Adipocyte (in vitro differentiated cells): ENCODE measurements at regions not wholly inside any gene's neighbourhood (a gene's known extent, or its start where the extent isn't known, plus 50 kb on each side); places are given as distances from the start of the nearest gene placed in this dataset.

ENCODE experiments used
- DNase-seq: peaks from one replicate; pipeline ENCODE4 v3.0.0-alpha.2; 2015; ENCODE audit warnings: low read depth
- H3K27me3 ChIP-seq: replicated peaks from 2 replicates; pipeline ENCODE4 v1.7.0; 2013; ENCODE audit warnings: mild to moderate bottlenecking, low read length, moderate library complexity; ENCODE audit not compliant: control insufficient read depth, insufficient read depth
- H3K36me3 ChIP-seq: 2 replicates; pipeline ENCODE4 v1.7.0; 2013; ENCODE audit warnings: low read length, mild to moderate bottlenecking, moderate library complexity; ENCODE audit not compliant: control insufficient read depth, insufficient read depth, severe bottlenecking
- H3K4me1 ChIP-seq: 2 replicates; pipeline ENCODE4 v1.7.0; 2013; ENCODE audit warnings: mild to moderate bottlenecking, low read length, moderate library complexity; ENCODE audit not compliant: control insufficient read depth, insufficient read depth
- H3K4me3 ChIP-seq: 2 replicates; pipeline ENCODE4 v1.7.0; 2013; ENCODE audit warnings: mild to moderate bottlenecking, low read length, moderate library complexity
- H3K9ac ChIP-seq: 2 replicates; pipeline ENCODE4 v1.7.0; 2013; ENCODE audit warnings: mild to moderate bottlenecking, low read length, moderate library complexity
- H3K9me3 ChIP-seq: 2 replicates; pipeline ENCODE4 v1.7.0; 2013; ENCODE audit warnings: mild to moderate bottlenecking, low read length, moderate library complexity; ENCODE audit not compliant: control insufficient read depth

GRCh38 chr17:79185671-79186070 is 111.0 kb downstream of the ENGASE start:
- no peak for DNase-seq
- no peak overlapping the region for H3K9ac ChIP-seq
- H3K27me3 ChIP-seq: peaks cover 70% of the 10 kb centered on the region

GRCh38 chr17:79184219-79184618 is 109.6 kb downstream of the ENGASE start:
- Histone ChIP-seq H3K9me3 (no peaks in the 10 kb centered on the region), H3K4me3 (no peak overlapping the region), H3K36me3 (no peaks in the 10 kb centered on the region), H3K27me3 (peaks cover 71% of the 10 kb centered on the region), H3K9ac (no peak overlapping the region), H3K4me1 (no peaks in the 10 kb centered on the region)
- DNase-seq: no peak

More at GRCh38 chr17:79185671-79186070, 111.0 kb downstream of the ENGASE start:
- Histone ChIP-seq H3K4me3 (no peak overlapping the region), H3K9me3 (no peaks in the 10 kb centered on the region), H3K4me1 (no peaks in the 10 kb centered on the region), H3K36me3 (no peaks in the 10 kb centered on the region)

GRCh38 chr17:79183293-79184158 is 108.9 kb downstream of the ENGASE start:
- DNase-seq: peak; percentile 9
- no peak overlapping the region for H3K9ac ChIP-seq
- peak overlapping the region; percentile 23 for H3K4me3 ChIP-seq
- peaks cover 71% of the 10 kb centered on the region for H3K27me3 ChIP-seq
- H3K36me3 ChIP-seq: no peaks in the 10 kb centered on the region
- H3K9me3 ChIP-seq: no peaks in the 10 kb centered on the region
- no peaks in the 10 kb centered on the region for H3K4me1 ChIP-seq

- DNase-seq: no peak
- no peaks in the 10 kb centered on the region for H3K4me1 ChIP-seq
- peaks cover 76% of the 10 kb centered on the region for H3K27me3 ChIP-seq
- no peaks in the 10 kb centered on the region for H3K36me3 ChIP-seq
- H3K9ac ChIP-seq: no peak overlapping the region
- H3K9me3 ChIP-seq: no peaks in the 10 kb centered on the region
- H3K4me3 ChIP-seq: no peak overlapping the region
Measured at GRCh38 chr17:79183043-79183292, 108.3 kb downstream of the ENGASE start.

- no peak overlapping the region for H3K4me3 ChIP-seq
- DNase-seq: no peak
- peaks cover 75% of the 10 kb centered on the region for H3K27me3 ChIP-seq
Measured at GRCh38 chr17:79182176-79183042, 107.8 kb downstream of the ENGASE start.

GRCh38 chr17:79180358-79181005 is 105.9 kb downstream of the ENGASE start:
- DNase-seq: no peak
- H3K9me3 ChIP-seq: no peaks in the 10 kb centered on the region
- H3K9ac ChIP-seq: no peak overlapping the region
- H3K27me3 ChIP-seq: peaks cover 70% of the 10 kb centered on the region
- H3K4me3 ChIP-seq: no peak overlapping the region
- H3K36me3 ChIP-seq: no peaks in the 10 kb centered on the region
- no peaks in the 10 kb centered on the region for H3K4me1 ChIP-seq

More at GRCh38 chr17:79182176-79183042, 107.8 kb downstream of the ENGASE start:
- Histone ChIP-seq H3K9me3 (no peaks in the 10 kb centered on the region), H3K36me3 (no peaks in the 10 kb centered on the region), H3K9ac (no peak overlapping the region), H3K4me1 (no peaks in the 10 kb centered on the region)

GRCh38 chr17:79179334-79179733 is 104.7 kb downstream of the ENGASE start:
- H3K4me3 ChIP-seq: no peak overlapping the region
- H3K4me1 ChIP-seq: no peaks in the 10 kb centered on the region
- H3K9ac ChIP-seq: no peak overlapping the region
- no peaks in the 10 kb centered on the region for H3K36me3 ChIP-seq
- no peak for DNase-seq
- H3K27me3 ChIP-seq: peaks cover 62% of the 10 kb centered on the region
- no peaks in the 10 kb centered on the region for H3K9me3 ChIP-seq

- Histone ChIP-seq H3K4me3 (no peak overlapping the region), H3K27me3 (peaks cover 57% of the 10 kb centered on the region)
- DNase-seq: no peak
Measured at GRCh38 chr17:79177877-79178276, 103.3 kb downstream of the ENGASE start.

GRCh38 chr17:79176792-79177601 is 102.4 kb downstream of the ENGASE start:
- Histone ChIP-seq H3K4me1 (no peaks in the 10 kb centered on the region), H3K4me3 (no peak overlapping the region), H3K27me3 (peaks cover 59% of the 10 kb centered on the region), H3K9ac (no peak overlapping the region), H3K36me3 (no peaks in the 10 kb centered on the region), H3K9me3 (no peaks in the 10 kb centered on the region)
- DNase-seq: no peak

More at GRCh38 chr17:79177877-79178276, 103.3 kb downstream of the ENGASE start:
- H3K36me3 ChIP-seq: no peaks in the 10 kb centered on the region
- H3K4me1 ChIP-seq: no peaks in the 10 kb centered on the region
- H3K9ac ChIP-seq: no peak overlapping the region
- no peaks in the 10 kb centered on the region for H3K9me3 ChIP-seq

GRCh38 chr17:79174905-79175856 is 100.6 kb downstream of the ENGASE start:
- Histone ChIP-seq H3K27me3 (peaks cover 52% of the 10 kb centered on the region), H3K36me3 (no peaks in the 10 kb centered on the region)
- peak; percentile 3 for DNase-seq

More at GRCh38 chr17:79174905-79175856, 100.6 kb downstream of the ENGASE start:
- H3K4me1 ChIP-seq: no peaks in the 10 kb centered on the region
- H3K9ac ChIP-seq: no peak overlapping the region
- no peak overlapping the region for H3K4me3 ChIP-seq
- H3K9me3 ChIP-seq: no peaks in the 10 kb centered on the region
